Osteoblast (primary cell): ENCODE measurements at regions not wholly inside any gene's neighbourhood (a gene's known extent, or its start where the extent isn't known, plus 50 kb on each side); places are given as distances from the start of the nearest gene placed in this dataset.

Experiments
- DNase-seq: peaks from one replicate; pipeline ENCODE4 v3.0.0; 2011; ENCODE audit warnings: low spot score, mixed read lengths; ENCODE audit not compliant: insufficient read length; ENCODE audit errors: missing footprints
- H2AFZ ChIP-seq: 2 replicates; pipeline ENCODE4 v1.6.0; 2011; ENCODE audit warnings: mild to moderate bottlenecking, low read length
- H3K27ac ChIP-seq: 2 replicates; pipeline ENCODE4 v1.5.1; 2011; ENCODE audit warnings: mild to moderate bottlenecking, low read depth, low read length, moderate library complexity
- H3K27me3 ChIP-seq: 2 replicates; pipeline ENCODE4 v1.6.0; 2012; ENCODE audit warnings: mild to moderate bottlenecking, control low read depth, inconsistent platforms, low read length, moderate library complexity; ENCODE audit not compliant: insufficient read depth
- H3K36me3 ChIP-seq: 2 replicates; pipeline ENCODE4 v1.5.1; 2011; ENCODE audit warnings: mild to moderate bottlenecking, low read length, control low read depth, moderate library complexity; ENCODE audit not compliant: insufficient read depth
- H3K4me1 ChIP-seq: 2 replicates; pipeline ENCODE4 v1.5.1; 2011; ENCODE audit warnings: mild to moderate bottlenecking, low read length, control low read depth, moderate library complexity; ENCODE audit not compliant: insufficient read depth
- H3K4me2 ChIP-seq: 2 replicates; pipeline ENCODE4 v1.6.0; 2011; ENCODE audit warnings: mild to moderate bottlenecking, low read length; ENCODE audit not compliant: insufficient read depth
- H3K4me3 ChIP-seq: fragments of 200-600 bp; sonication (generic); 3 replicates; pipeline ENCODE4 v1.5.1; 2012; ENCODE audit warnings: mild to moderate bottlenecking, low read length, inconsistent platforms; ENCODE audit not compliant: insufficient read depth
- H3K79me2 ChIP-seq: 2 replicates; pipeline ENCODE4 v1.6.0; 2012; ENCODE audit warnings: mild to moderate bottlenecking, low read length, control low read depth, inconsistent platforms; ENCODE audit not compliant: insufficient read depth
- H3K9me3 ChIP-seq: 2 replicates; pipeline ENCODE4 v1.5.1; 2011; ENCODE audit warnings: low read depth, low read length, control low read depth
- H4K20me1 ChIP-seq: 2 replicates; pipeline ENCODE4 v1.6.0; 2012; ENCODE audit warnings: mild to moderate bottlenecking, low read length, control low read depth; ENCODE audit not compliant: insufficient read depth
- CTCF ChIP-seq: IDR thresholded peaks from 2 replicates; pipeline ENCODE4 v1.5.1; 2011; ENCODE audit warnings: mild to moderate bottlenecking, low read depth, low read length, moderate library complexity; ENCODE audit errors: extremely low read depth

- no peak for TF ChIP-seq CTCF
- no peak overlapping the region for H3K27ac ChIP-seq
- peaks cover 2% of the 10 kb centered on the region for H3K9me3 ChIP-seq
- H3K4me2 ChIP-seq, result no peak overlapping the region
- no peaks in the 10 kb centered on the region for H3K27me3 ChIP-seq
- H4K20me1 ChIP-seq, result no peaks in the 10 kb centered on the region
- no peak overlapping the region for H3K4me3 ChIP-seq
- H3K36me3 ChIP-seq, result no peaks in the 10 kb centered on the region
- no peak for DNase-seq
- no peak overlapping the region for H2AFZ ChIP-seq
- no peaks in the 10 kb centered on the region for H3K4me1 ChIP-seq
- no peaks in the 10 kb centered on the region for H3K79me2 ChIP-seq
Observed at GRCh38 chr3:80492162-80492561, 724.4 kb upstream of the ROBO1 start.

GRCh38 chr3:80472961-80473360 lies 705.2 kb upstream of the ROBO1 start:
- H3K36me3 ChIP-seq, result no peaks in the 10 kb centered on the region
- H2AFZ ChIP-seq, result no peak overlapping the region
- H3K4me1 ChIP-seq, result no peaks in the 10 kb centered on the region
- H3K9me3 ChIP-seq, result peaks cover 4% of the 10 kb centered on the region
- no peak overlapping the region for H3K4me3 ChIP-seq
- no peaks in the 10 kb centered on the region for H3K27me3 ChIP-seq
- H3K4me2 ChIP-seq, result no peak overlapping the region
- no peaks in the 10 kb centered on the region for H3K79me2 ChIP-seq
- H3K27ac ChIP-seq, result no peak overlapping the region
- TF ChIP-seq CTCF, result no peak
- no peak for DNase-seq
- no peaks in the 10 kb centered on the region for H4K20me1 ChIP-seq

- Histone ChIP-seq H4K20me1 (no peaks in the 10 kb centered on the region), H3K27me3 (no peaks in the 10 kb centered on the region), H3K4me3 (no peak overlapping the region), H3K4me1 (no peaks in the 10 kb centered on the region), H3K79me2 (no peaks in the 10 kb centered on the region), H3K36me3 (no peaks in the 10 kb centered on the region), H3K27ac (no peak overlapping the region), H3K4me2 (no peak overlapping the region), H2AFZ (no peak overlapping the region), H3K9me3 (peaks cover 4% of the 10 kb centered on the region)
- TF ChIP-seq CTCF, result no peak
- no peak for DNase-seq
Observed at GRCh38 chr3:80472459-80472858, 704.7 kb upstream of the ROBO1 start.

- DNase-seq, result no peak
- H3K79me2 ChIP-seq, result no peaks in the 10 kb centered on the region
- H3K4me2 ChIP-seq, result no peak overlapping the region
- no peaks in the 10 kb centered on the region for H3K4me1 ChIP-seq
- H3K9me3 ChIP-seq, result peaks cover 4% of the 10 kb centered on the region
- H4K20me1 ChIP-seq, result no peaks in the 10 kb centered on the region
- no peak overlapping the region for H3K27ac ChIP-seq
- no peaks in the 10 kb centered on the region for H3K36me3 ChIP-seq
- TF ChIP-seq CTCF, result no peak
- H3K4me3 ChIP-seq, result no peak overlapping the region
- H2AFZ ChIP-seq, result no peak overlapping the region
- no peaks in the 10 kb centered on the region for H3K27me3 ChIP-seq
Observed at GRCh38 chr3:80470433-80470832, 702.6 kb upstream of the ROBO1 start.
